CD4-positive, alpha-beta memory T cell (primary cell): ENCODE measurements at regions not wholly inside any gene's neighbourhood (a gene's known extent, or its start where the extent isn't known, plus 50 kb on each side); places are given as distances from the start of the nearest gene placed in this dataset.

Experiments
- CTCF ChIA-PET: fragments of 350-600 bp; sonication (Branson Sonifier 250); formaldehyde crosslinking; loops from one replicate; lab custom pipeline; 2021; ENCODE audit warnings: inconsistent platforms; ENCODE audit not compliant: partially characterized antibody; lab: Charles Lee
- POLR2A ChIA-PET: fragments of 350-600 bp; sonication (Branson Sonifier 250); formaldehyde crosslinking; loops from one replicate; lab custom pipeline; 2021; ENCODE audit not compliant: partially characterized antibody; lab: Charles Lee
- DNase-seq, 5 donors: peaks; one replicate each; pipeline versions ENCODE4 v3.0.0 to v3.0.0-alpha.2; 2020 to 2022; ENCODE audit warnings: mixed read lengths in 1 of 5
- H3K27ac ChIP-seq: one replicate; pipeline ENCODE4 v1.7.0; 2013; ENCODE audit warnings: low read depth, low read length
- H3K27me3 ChIP-seq: 2 replicates; pipeline ENCODE4 v1.7.0; 2013; ENCODE audit warnings: mild to moderate bottlenecking, low read length, moderate library complexity; ENCODE audit not compliant: insufficient read depth
- H3K36me3 ChIP-seq: 2 replicates; pipeline ENCODE4 v1.7.0; 2013; ENCODE audit warnings: mild to moderate bottlenecking, low read length, moderate library complexity; ENCODE audit not compliant: insufficient read depth
- H3K4me1 ChIP-seq: 2 replicates; pipeline ENCODE4 v1.7.0; 2013; ENCODE audit warnings: mild to moderate bottlenecking, low read length, moderate library complexity; ENCODE audit not compliant: insufficient read depth
- H3K4me3 ChIP-seq, 2 donors: one replicate each; pipeline ENCODE4 v1.7.0; 2013; ENCODE audit warnings: low read length in 2 of 2, mild to moderate bottlenecking in 1 of 2
- H3K9me3 ChIP-seq, 2 donors: one replicate each; pipeline ENCODE4 v1.7.0; 2013; ENCODE audit warnings: low read length in 2 of 2, control low read depth in 1 of 2; ENCODE audit not compliant: control insufficient read depth in 1 of 2
- H3K27ac Mint-ChIP-seq, 7 donors: one replicate each; pipeline ENCODE4 v1.8.0; 2020 to 2021; ENCODE audit warnings: mixed read lengths in 7 of 7, mild to moderate bottlenecking in 6 of 7, inconsistent platforms in 3 of 7, moderate library complexity in 3 of 7
- H3K27me3 Mint-ChIP-seq, 2 donors: one replicate each; pipeline ENCODE4 v1.8.0; 2020 to 2021; ENCODE audit warnings: mixed read lengths in 2 of 2
- H3K36me3 Mint-ChIP-seq, 2 donors: one replicate each; pipeline ENCODE4 v1.8.0; 2020 to 2021; ENCODE audit warnings: mixed read lengths in 2 of 2, inconsistent platforms in 1 of 2, mild to moderate bottlenecking in 1 of 2
- H3K4me1 Mint-ChIP-seq, 4 donors: one replicate each; pipeline ENCODE4 v1.8.0; 2020 to 2021; ENCODE audit warnings: mixed read lengths in 4 of 4, mild to moderate bottlenecking in 1 of 4
- H3K4me3 Mint-ChIP-seq, 8 donors: one replicate each; pipeline ENCODE4 v1.8.0; 2020 to 2021; ENCODE audit warnings: mixed read lengths in 8 of 8, mild to moderate bottlenecking in 7 of 8, moderate library complexity in 6 of 8, inconsistent platforms in 3 of 8
- H3K9me3 Mint-ChIP-seq, 8 donors: one replicate each; pipeline ENCODE4 v1.8.0; 2020 to 2021; ENCODE audit warnings: mixed read lengths in 8 of 8, mild to moderate bottlenecking in 5 of 8, inconsistent platforms in 3 of 8, moderate library complexity in 1 of 8
- intact Hi-C: fragments of 100-400 bp; cut with micrococcal nuclease; formaldehyde crosslinking; loops from one replicate; pipeline ENCODE4 v1.15.1; 2023

DNA sequence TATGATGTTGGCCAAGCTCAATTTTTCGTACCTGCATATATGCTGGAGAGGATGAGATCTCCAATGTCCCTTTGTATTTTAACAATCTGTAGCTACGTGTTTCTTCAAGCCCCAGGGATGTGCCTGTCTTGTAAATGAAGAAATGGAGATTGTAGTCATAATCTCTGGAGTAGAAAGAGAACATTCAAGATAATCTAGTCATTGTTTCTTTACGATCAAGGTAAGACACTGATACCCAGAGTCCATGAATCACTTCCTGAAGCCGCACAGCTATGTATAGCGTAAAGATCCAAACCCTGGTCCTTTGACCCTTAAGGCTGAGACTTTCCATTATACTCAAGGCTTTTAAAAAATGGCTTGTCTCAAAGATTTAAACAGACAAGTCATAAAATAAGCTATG, 205.5 kb downstream of the HS3ST3B1 start:
- Mint-ChIP-seq H3K36me3 (peaks cover 0 to 6% of the 10 kb centered on the region in 2 donors), H3K4me3 (no peak overlapping the region), H3K9me3 (peaks cover 0 to 4% (median 0%) of the 10 kb centered on the region in 8 donors), H3K4me1 (peaks cover 0 to 2% (median 0%) of the 10 kb centered on the region in 4 donors), H3K27ac (no peak overlapping the region), H3K27me3 (peaks cover 0 to 2% of the 10 kb centered on the region in 2 donors)
- H3K27ac ChIP-seq = no peak overlapping the region
- CTCF ChIA-PET = no interaction called here
- H3K4me3 ChIP-seq = no peak overlapping the region
- intact Hi-C loops = no loop called here
- no peaks in the 10 kb centered on the region for H3K4me1 ChIP-seq
- H3K36me3 ChIP-seq = no peaks in the 10 kb centered on the region
- H3K27me3 ChIP-seq = no peaks in the 10 kb centered on the region
- DNase-seq = no peak
- H3K9me3 ChIP-seq = no peaks in the 10 kb centered on the region
- POLR2A ChIA-PET = no interaction called here

DNA sequence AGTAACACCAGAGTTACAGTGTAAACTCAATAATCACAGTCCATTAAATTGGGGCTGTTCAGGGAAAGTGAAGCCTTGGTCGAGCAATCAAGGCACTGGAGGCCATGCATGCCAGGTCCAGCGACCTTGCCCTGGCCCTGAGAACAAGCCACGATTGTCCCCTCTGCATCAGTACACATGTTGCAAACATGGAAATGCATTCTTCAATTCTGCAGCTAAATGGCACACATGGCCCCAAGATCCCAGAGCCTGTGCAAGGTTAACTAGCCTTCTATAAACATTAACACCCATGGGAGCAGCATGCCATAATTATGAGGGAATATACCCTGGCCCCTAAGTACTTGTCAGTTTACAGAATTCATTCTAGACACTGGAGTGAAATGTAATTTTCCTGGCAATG, 204.7 kb downstream of the HS3ST3B1 start:
- H3K36me3 Mint-ChIP-seq = peaks cover 0 to 6% of the 10 kb centered on the region in 2 donors
- Histone ChIP-seq H3K4me1 (no peaks in the 10 kb centered on the region), H3K27me3 (no peaks in the 10 kb centered on the region), H3K27ac (no peak overlapping the region), H3K9me3 (no peaks in the 10 kb centered on the region), H3K4me3 (no peak overlapping the region), H3K36me3 (no peaks in the 10 kb centered on the region)
- POLR2A ChIA-PET = no interaction called here
- H3K27me3 Mint-ChIP-seq = peaks cover 0 to 2% of the 10 kb centered on the region in 2 donors
- intact Hi-C loops = no loop called here
- peaks cover 0 to 4% (median 0%) of the 10 kb centered on the region in 8 donors for H3K9me3 Mint-ChIP-seq
- peaks cover 0 to 2% (median 0%) of the 10 kb centered on the region in 4 donors for H3K4me1 Mint-ChIP-seq
- no peak for DNase-seq
- H3K4me3 Mint-ChIP-seq = no peak overlapping the region
- H3K27ac Mint-ChIP-seq = no peak overlapping the region
- CTCF ChIA-PET = no interaction called here

DNA sequence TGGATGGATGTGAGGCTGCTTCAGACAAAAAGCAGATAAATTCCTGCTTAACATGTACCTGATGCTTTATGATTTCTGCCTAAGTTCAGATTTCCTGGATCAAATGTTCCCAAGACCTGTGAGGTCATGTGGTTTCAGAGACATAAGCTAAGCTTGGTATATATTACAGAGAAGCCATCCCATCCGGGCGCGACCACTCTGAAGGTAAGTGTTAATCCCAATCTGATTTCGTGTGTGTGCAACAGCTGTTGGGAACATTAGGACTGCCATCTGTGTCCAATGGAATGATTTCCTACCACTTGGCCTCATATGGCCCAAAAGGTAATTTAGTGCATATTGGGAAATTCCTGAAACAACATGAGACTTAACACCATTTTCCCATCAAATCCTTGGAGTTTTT, 199.1 kb downstream of the HS3ST3B1 start:
- Mint-ChIP-seq H3K4me1 (no peaks in the 10 kb centered on the region), H3K27me3 (peaks cover 6 to 12% of the 10 kb centered on the region in 2 donors), H3K27ac (no peak overlapping the region), H3K4me3 (no peak overlapping the region), H3K36me3 (peaks cover 0 to 6% of the 10 kb centered on the region in 2 donors), H3K9me3 (peaks cover 0 to 5% (median 3%) of the 10 kb centered on the region in 8 donors)
- Histone ChIP-seq H3K27me3 (no peaks in the 10 kb centered on the region), H3K9me3 (no peaks in the 10 kb centered on the region), H3K4me1 (no peaks in the 10 kb centered on the region), H3K36me3 (no peaks in the 10 kb centered on the region), H3K4me3 (no peak overlapping the region), H3K27ac (no peak overlapping the region)
- POLR2A ChIA-PET = no interaction called here
- CTCF ChIA-PET = no interaction called here
- intact Hi-C loops = no loop called here
- no peak for DNase-seq

- ChIA-PET CTCF (no interaction called here), POLR2A (no interaction called here)
- Mint-ChIP-seq H3K4me3 (no peak overlapping the region), H3K27ac (no peak overlapping the region), H3K9me3 (peaks cover 2 to 9% (median 5%) of the 10 kb centered on the region in 8 donors), H3K36me3 (peaks cover 0 to 7% of the 10 kb centered on the region in 2 donors), H3K4me1 (no peaks in the 10 kb centered on the region), H3K27me3 (peaks cover 6 to 12% of the 10 kb centered on the region in 2 donors)
- intact Hi-C loops = no loop called here
- no peak overlapping the region for H3K27ac ChIP-seq
- DNase-seq = no peak
- no peaks in the 10 kb centered on the region for H3K36me3 ChIP-seq
- H3K27me3 ChIP-seq = no peaks in the 10 kb centered on the region
- H3K9me3 ChIP-seq = no peaks in the 10 kb centered on the region
- no peak overlapping the region for H3K4me3 ChIP-seq
- no peaks in the 10 kb centered on the region for H3K4me1 ChIP-seq
Observed at GRCh38 chr17:14498812-14499211, 197.9 kb downstream of the HS3ST3B1 start.

DNA sequence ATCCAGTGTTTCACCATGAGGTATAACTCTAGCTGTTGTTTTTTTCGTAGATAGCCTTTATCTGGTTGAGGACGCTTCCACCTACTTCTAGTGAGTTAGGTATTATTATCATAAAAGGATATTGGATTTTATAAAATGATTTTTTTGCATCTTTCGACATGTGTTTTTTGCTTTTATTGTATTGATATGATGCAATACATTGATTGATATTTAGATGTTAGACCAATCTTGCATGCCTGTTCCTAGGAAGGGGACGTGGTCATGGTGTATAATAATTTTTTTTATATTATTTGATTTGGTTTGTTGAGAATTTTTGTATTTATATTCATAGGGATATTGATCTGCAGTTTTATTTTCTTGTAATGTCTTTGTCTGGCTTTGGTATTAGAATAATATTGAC, 193.3 kb downstream of the HS3ST3B1 start:
- peaks cover 2 to 9% (median 6%) of the 10 kb centered on the region in 8 donors for H3K9me3 Mint-ChIP-seq
- no peak overlapping the region for H3K4me3 ChIP-seq
- no peak overlapping the region for H3K27ac Mint-ChIP-seq
- H3K36me3 Mint-ChIP-seq = peaks cover 0 to 11% of the 10 kb centered on the region in 2 donors
- no peaks in the 10 kb centered on the region for H3K36me3 ChIP-seq
- no peak for DNase-seq
- H3K27ac ChIP-seq = no peak overlapping the region
- intact Hi-C loops = no loop called here
- H3K27me3 Mint-ChIP-seq = peaks cover 6 to 8% of the 10 kb centered on the region in 2 donors
- H3K9me3 ChIP-seq = no peaks in the 10 kb centered on the region
- H3K27me3 ChIP-seq = no peaks in the 10 kb centered on the region
- H3K4me1 Mint-ChIP-seq = no peaks in the 10 kb centered on the region
- no peak overlapping the region for H3K4me3 Mint-ChIP-seq
- ChIA-PET CTCF (no interaction called here), POLR2A (no interaction called here)
- H3K4me1 ChIP-seq = no peaks in the 10 kb centered on the region

DNA sequence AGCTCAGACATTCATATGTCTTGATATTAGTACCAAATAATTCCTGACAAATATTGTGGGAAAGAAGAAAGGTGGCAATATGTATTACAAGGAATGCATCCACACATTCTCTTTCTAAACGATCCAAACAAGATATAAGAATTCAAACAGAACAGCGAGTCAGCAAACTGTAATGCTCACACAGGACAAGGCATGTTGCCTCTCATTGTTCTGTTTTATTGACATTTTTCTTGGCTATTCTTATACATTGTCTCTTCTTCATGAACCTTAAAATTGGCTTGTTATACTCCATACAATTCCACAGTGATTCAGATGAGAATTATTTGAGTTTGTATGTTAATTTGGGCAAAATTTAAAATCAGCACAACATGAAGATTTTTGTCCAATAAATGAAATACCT, 189.1 kb downstream of the HS3ST3B1 start:
- Mint-ChIP-seq H3K27me3 (no peaks in the 10 kb centered on the region), H3K4me3 (no peak overlapping the region), H3K4me1 (no peaks in the 10 kb centered on the region), H3K9me3 (peaks cover 0 to 6% (median 4%) of the 10 kb centered on the region in 8 donors), H3K36me3 (peaks cover 0 to 8% of the 10 kb centered on the region in 2 donors), H3K27ac (no peak overlapping the region)
- intact Hi-C loops = no loop called here
- no peaks in the 10 kb centered on the region for H3K9me3 ChIP-seq
- DNase-seq = no peak
- POLR2A ChIA-PET = no interaction called here
- H3K4me1 ChIP-seq = no peaks in the 10 kb centered on the region
- H3K4me3 ChIP-seq = no peak overlapping the region
- no peaks in the 10 kb centered on the region for H3K36me3 ChIP-seq
- no peak overlapping the region for H3K27ac ChIP-seq
- H3K27me3 ChIP-seq = no peaks in the 10 kb centered on the region
- CTCF ChIA-PET = no interaction called here

DNA sequence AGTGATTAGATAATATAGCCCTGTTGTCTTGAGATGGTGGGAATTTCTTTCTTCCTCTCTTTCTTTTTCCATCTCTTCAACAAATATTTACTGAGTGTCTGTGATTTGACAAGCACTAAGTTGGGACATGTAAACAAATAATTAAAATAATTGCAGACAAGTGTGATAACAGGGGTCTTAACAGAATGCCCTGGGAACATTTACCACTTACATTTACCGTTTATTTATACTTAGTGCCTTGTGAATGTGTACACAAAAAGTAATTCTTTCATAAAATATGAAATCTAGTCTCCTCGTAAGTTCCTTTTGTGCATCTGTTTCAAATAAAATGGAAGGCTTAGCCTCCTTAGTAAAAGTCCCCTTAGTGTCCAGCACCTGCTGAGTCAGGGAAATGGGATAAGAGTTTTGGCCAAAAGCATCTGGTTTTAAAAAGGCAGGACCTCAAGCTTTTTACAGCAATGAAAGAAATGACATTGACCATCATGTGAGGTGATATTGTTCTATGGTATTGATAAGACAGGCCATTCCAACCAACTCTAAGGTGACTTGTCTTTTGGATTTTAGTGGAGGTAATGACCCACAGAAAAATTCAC, 188.2 kb downstream of the HS3ST3B1 start:
- Histone ChIP-seq H3K4me3 (no peak overlapping the region), H3K9me3 (no peaks in the 10 kb centered on the region), H3K4me1 (no peaks in the 10 kb centered on the region), H3K27ac (no peak overlapping the region), H3K36me3 (no peaks in the 10 kb centered on the region), H3K27me3 (no peaks in the 10 kb centered on the region)
- DNase-seq = no peak
- H3K9me3 Mint-ChIP-seq = peaks cover 0 to 1% (median 0%) of the 10 kb centered on the region in 8 donors
- no peaks in the 10 kb centered on the region for H3K4me1 Mint-ChIP-seq
- no peaks in the 10 kb centered on the region for H3K27me3 Mint-ChIP-seq
- CTCF ChIA-PET = no interaction called here
- no peak overlapping the region for H3K27ac Mint-ChIP-seq
- POLR2A ChIA-PET = no interaction called here
- intact Hi-C loops = no loop called here
- no peak overlapping the region for H3K4me3 Mint-ChIP-seq
- H3K36me3 Mint-ChIP-seq = peaks cover 0 to 4% of the 10 kb centered on the region in 2 donors
